GM19239 (cell line): ENCODE measurements at regions not wholly inside any gene's neighbourhood (a gene's known extent, or its start where the extent isn't known, plus 50 kb on each side); places are given as distances from the start of the nearest gene placed in this dataset.

ENCODE experiments used
- DNase-seq: peaks from one replicate; pipeline ENCODE4 v3.0.0; 2011; ENCODE audit warnings: low spot score; ENCODE audit not compliant: insufficient read length
- FAIRE-seq: peaks from 2 replicates; lab custom pipeline; 2011; peaks lifted over from hg19 to GRCh38; lab: Jason Lieb, UNC

- DNase-seq, result no peak
- no peak for FAIRE-seq
These were observed 74.4 kb upstream of the SMIM36 start for GRCh38 chr17:55585629-55586028.

GRCh38 chr17:55584861-55585260 is 73.6 kb upstream of the SMIM36 start:
- DNase-seq, result no peak
- FAIRE-seq, result no peak

- DNase-seq (no peak), FAIRE-seq (no peak)
These were observed 72.9 kb upstream of the SMIM36 start for GRCh38 chr17:55584055-55584685.

GRCh38 chr17:55582897-55583296 is 71.6 kb upstream of the SMIM36 start:
- no peak for FAIRE-seq
- no peak for DNase-seq

GRCh38 chr17:55580596-55581133 is 69.4 kb upstream of the SMIM36 start:
- FAIRE-seq, result peak; percentile 39
- no peak for DNase-seq

- FAIRE-seq (no peak), DNase-seq (no peak)
These were observed 66.4 kb upstream of the SMIM36 start for GRCh38 chr17:55577687-55578086.

- FAIRE-seq (peak; percentile 90), DNase-seq (no peak)
These were observed 65.8 kb upstream of the SMIM36 start for GRCh38 chr17:55576996-55577586.

- DNase-seq, result no peak
- FAIRE-seq, result no peak
These were observed 65.2 kb upstream of the SMIM36 start for GRCh38 chr17:55576237-55576995.

GRCh38 chr17:55575058-55575636 is 63.9 kb upstream of the SMIM36 start:
- FAIRE-seq, result no peak
- DNase-seq, result no peak

- no peak for DNase-seq
- no peak for FAIRE-seq
These were observed 61.3 kb upstream of the SMIM36 start for GRCh38 chr17:55572599-55572998.

- DNase-seq, result no peak
- FAIRE-seq, result no peak
These were observed 60.9 kb upstream of the SMIM36 start for GRCh38 chr17:55572139-55572538.

GRCh38 chr17:55571095-55571494 is 59.8 kb upstream of the SMIM36 start:
- no peak for FAIRE-seq
- DNase-seq, result no peak

GRCh38 chr17:55570391-55570790 is 59.1 kb upstream of the SMIM36 start:
- no peak for FAIRE-seq
- no peak for DNase-seq

GRCh38 chr17:55567240-55568214 is 56.3 kb upstream of the SMIM36 start:
- DNase-seq, result no peak
- no peak for FAIRE-seq

GRCh38 chr17:55564081-55564480 is 52.8 kb upstream of the SMIM36 start:
- DNase-seq, result no peak
- no peak for FAIRE-seq

- FAIRE-seq (no peak), DNase-seq (no peak)
These were observed 52.1 kb upstream of the SMIM36 start for GRCh38 chr17:55563363-55563762.

GRCh38 chr17:55561973-55562495 is 50.8 kb upstream of the SMIM36 start:
- DNase-seq (no peak), FAIRE-seq (no peak)

GRCh38 chr17:55561316-55561972 is 50.2 kb upstream of the SMIM36 start:
- DNase-seq (no peak), FAIRE-seq (no peak)
